K562 (cell line): ENCODE measurements at regions not wholly inside any gene's neighbourhood (a gene's known extent, or its start where the extent isn't known, plus 50 kb on each side); places are given as distances from the start of the nearest gene placed in this dataset.

ENCODE experiments used
- CTCF ChIP-seq, 3 experiments: IDR thresholded peaks in 2 of 3; conservative IDR thresholded peaks in 1 of 3; 2 replicates each; pipeline ENCODE4 v1.5.1; 2011 to 2012; ENCODE audit warnings: low read length in 3 of 3, mild to moderate bottlenecking in 3 of 3, control low read depth in 2 of 3, improper control_type of control experiment in 1 of 3, inconsistent platforms in 1 of 3, low read depth in 1 of 3, mixed read lengths in 1 of 3, moderate library complexity in 1 of 3; ENCODE audit not compliant: insufficient read depth in 2 of 3
- FOS ChIP-seq: IDR thresholded peaks from 3 replicates; pipeline ENCODE4 v1.6.1; 2011; ENCODE audit not compliant: insufficient read length; ENCODE audit errors: extremely low read depth
- IRF1 ChIP-seq: sonication (generic); formaldehyde crosslinking; IDR thresholded peaks from 2 replicates; pipeline ENCODE4 v1.8.0; 2022; ENCODE audit warnings: missing genetic modification reagents, mild to moderate bottlenecking, borderline replicate concordance
- NBN ChIP-seq: fragments of 450-650 bp; IDR thresholded peaks from 2 replicates; pipeline ENCODE4 v1.6.1; 2016; ENCODE audit warnings: low read depth, mild to moderate bottlenecking
- POLR2A ChIP-seq: fragments of 450-650 bp; conservative IDR thresholded peaks from 2 replicates; pipeline ENCODE4 v1.6.1; 2016
- TFE3 ChIP-seq: fragments of 450-650 bp; formaldehyde crosslinking; IDR thresholded peaks from 2 replicates; pipeline ENCODE4 v1.4.0; 2020; ENCODE audit warnings: mild to moderate bottlenecking, mixed read lengths
- YBX1 ChIP-seq: fragments of 450-650 bp; IDR thresholded peaks from 2 replicates; pipeline ENCODE4 v1.7.1; 2016; ENCODE audit warnings: mild to moderate bottlenecking
- ZBTB7A ChIP-seq: IDR thresholded peaks from 2 replicates; pipeline ENCODE4 v1.6.1; 2011; ENCODE audit warnings: low read depth, mild to moderate bottlenecking, low read length, moderate library complexity, borderline replicate concordance; ENCODE audit not compliant: control insufficient read depth
- ZNF512 ChIP-seq: IDR thresholded peaks from 2 replicates; pipeline ENCODE4 v1.6.1; 2016; ENCODE audit warnings: missing genetic modification characterization, missing compliant biosample characterization

- TF ChIP-seq ZBTB7A (no peak), IRF1 (CRISPR knock-in tag) (no peak), CTCF (IDR thresholded peaks at IDR 0.05 in 2 of 3, conservative IDR thresholded peaks at IDR 0.05 in 1 of 3; ENCODE audit: insufficient read depth in 2 of 3, low read depth in 1 of 3, low read length in 3 of 3) (no peak), FOS (no peak), NBN (no peak), ZNF512 (tag) (no peak), YBX1 (no peak), POLR2A (no peak), TFE3 (no peak)
These were observed 161.2 kb downstream of the KTN1 start for GRCh38 chr14:55741240-55741639.
